Epidermal melanocyte (primary cell): ENCODE measurements at regions not wholly inside any gene's neighbourhood (a gene's known extent, or its start where the extent isn't known, plus 50 kb on each side); places are given as distances from the start of the nearest gene placed in this dataset.
"Not testable (repeated sequence)": the region's sequence is repeated elsewhere in the genome, so short reads cannot be mapped to it uniquely, and the experiment has no call there.

Experiments used
- DNase-seq: peaks from one replicate; pipeline ENCODE4 v3.0.0; 2011; ENCODE audit warnings: low spot score; ENCODE audit not compliant: insufficient read length

DNA sequence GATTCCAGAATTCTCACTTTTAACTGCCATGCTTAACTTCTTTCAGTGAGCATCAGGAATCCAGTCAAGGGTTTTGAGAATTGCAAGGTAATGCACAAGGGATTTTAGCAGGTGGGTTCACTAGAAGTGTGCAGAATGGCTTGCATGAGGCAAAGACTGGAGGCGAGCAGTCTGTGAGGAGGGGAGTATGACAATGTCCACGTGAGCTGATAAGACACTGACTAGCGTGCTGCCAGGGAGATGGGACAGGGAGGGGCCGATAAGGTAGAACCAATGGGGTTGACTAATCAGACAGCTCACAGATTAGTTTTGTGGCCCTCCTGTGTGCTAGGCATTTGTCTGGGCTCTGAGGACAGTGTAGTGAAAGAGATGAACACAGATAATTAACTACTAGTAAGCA, 102.0 kb upstream of the DAZL start:
- DNase-seq: no peak

DNA sequence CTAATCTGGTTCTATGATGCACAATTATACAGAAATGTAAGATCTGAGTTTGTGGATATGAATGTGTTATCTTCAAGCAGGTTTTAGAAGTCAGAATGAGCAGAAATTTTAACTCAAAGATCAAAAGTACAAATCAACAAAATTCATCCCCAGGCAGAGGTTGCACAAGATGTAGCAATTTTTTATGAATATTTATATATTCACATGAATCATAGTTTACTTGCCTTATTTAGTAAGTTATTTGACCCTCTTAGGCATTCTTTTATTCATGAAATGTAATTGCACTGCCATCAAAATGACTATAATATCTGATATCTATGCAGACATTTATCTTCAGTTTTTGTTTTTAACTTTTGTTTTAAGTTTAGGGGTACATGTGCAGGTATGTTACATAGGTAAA, 103.1 kb upstream of the DAZL start:
- DNase-seq: no peak

DNA sequence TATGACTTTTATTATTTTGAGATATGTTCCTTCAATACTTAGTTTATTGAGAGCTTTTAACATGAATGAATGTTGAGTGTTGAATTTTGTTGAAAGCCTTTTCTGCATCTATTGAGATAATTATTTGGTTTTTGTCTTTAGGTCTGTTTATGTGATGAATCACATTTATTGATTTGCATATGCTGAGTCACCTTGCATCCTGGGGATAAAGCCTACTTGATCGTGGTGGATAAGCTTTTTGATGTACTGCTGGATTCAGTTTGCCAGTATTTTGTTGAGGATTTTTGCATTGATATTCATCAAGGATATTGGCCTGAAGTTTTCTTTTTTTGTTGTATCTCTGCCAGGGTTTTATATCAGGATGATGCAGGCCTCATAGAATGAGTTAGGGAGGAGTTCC, 106.5 kb upstream of the DAZL start:
- DNase-seq: not testable (repeated sequence)

DNA sequence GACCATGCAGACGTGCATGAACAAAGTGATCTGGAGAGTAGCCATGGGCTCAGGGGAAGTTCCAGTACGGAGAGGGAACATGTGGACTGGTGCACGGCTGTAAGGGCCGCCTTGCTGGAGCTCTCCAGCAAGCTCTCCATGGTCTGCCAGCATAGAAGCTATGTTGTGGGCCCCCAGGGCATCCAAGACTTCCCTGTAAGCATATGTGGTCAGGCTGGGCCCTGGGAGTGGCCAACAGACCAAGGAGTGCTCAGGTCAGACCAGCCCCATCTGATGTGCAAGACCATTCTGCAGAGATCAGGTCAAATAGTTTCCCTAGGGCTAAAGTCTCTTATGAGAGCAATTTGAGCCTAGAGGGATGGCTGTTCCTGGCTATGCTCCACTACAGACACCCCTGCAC, 110.1 kb upstream of the DAZL start:
- DNase-seq: no peak

DNA sequence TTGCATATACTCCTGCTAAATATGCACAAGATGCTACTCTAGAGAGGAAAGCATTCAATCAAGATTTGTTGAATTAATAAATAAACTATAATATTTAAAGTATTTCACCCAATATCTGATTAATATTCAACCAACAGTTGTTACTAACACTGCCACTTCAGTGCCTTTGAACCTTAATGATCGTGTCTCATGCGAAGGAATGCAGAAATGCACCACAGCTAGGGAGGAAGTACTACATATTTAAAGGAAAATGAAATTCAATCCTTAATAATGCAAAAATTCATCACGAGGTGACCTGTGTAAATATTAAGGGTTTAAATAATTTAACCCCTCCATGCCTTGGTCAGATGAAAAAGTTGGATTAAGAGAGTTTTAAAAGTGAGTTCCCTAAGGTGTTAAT, 114.2 kb upstream of the DAZL start:
- DNase-seq: no peak

DNA sequence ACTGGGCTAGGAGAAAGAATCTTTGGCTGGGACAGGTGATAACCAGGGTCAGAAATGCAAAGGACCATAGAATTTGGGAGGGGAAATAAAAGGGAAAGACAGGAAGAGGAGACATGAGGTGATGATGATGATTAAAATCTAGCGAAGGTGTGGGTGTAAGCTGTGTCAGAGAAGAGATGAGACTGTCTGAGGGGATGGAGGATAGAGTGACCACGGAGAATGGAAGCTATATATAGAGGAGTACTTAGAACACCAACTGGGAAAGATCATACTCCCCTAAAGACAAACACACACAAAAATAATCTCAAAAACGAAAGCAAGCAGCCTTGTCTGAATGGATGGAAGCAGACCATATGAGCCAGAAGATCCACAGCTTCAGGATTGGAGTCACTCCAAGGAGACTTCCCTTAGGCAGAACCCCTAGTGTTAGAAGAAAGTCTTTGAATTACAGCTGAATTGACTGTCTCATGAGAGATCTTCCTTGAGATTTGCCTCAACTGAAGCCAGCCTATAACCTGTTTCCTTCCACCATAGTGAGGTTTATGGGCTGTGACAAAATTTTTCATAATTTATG, 115.2 kb upstream of the DAZL start:
- no peak for DNase-seq

DNA sequence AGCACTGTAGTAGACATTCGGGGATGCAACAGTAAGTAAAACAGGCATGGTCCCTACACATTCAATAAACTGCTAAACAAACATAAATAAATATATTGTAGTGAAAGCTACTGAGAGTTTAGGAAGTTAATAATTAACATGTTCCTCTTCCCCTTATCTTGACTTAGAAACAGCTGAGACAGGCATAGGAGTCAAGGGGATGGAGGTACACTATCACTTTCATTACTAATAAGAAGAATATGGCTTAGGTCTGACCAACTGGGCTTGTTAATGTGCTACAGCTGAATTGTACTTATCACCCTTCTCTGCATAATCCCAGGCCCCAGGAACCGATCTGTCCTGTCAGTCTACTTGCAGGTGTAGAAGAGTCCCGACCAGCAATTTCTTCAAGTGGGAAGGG, 116.3 kb upstream of the DAZL start:
- DNase-seq: no peak

DNA sequence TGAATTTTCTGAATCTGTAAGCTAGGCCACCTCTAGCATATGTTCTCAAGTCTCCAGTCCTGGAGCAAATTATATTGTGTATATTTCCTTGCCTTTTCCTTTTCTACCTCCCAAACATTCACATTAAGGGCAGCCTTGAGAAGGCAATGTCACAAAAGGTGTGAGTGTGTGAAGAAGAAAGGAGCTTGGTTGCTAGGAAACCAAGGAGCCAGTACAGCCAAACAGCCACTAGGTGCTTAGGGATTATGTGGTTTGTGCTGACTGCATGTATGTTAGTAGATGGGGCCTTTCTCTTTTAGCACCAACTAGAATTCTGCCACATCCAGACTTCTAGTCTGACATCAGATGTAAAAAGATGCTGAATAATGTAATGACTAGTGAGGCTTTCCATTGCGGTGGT, 118.8 kb upstream of the DAZL start:
- DNase-seq: no peak

DNA sequence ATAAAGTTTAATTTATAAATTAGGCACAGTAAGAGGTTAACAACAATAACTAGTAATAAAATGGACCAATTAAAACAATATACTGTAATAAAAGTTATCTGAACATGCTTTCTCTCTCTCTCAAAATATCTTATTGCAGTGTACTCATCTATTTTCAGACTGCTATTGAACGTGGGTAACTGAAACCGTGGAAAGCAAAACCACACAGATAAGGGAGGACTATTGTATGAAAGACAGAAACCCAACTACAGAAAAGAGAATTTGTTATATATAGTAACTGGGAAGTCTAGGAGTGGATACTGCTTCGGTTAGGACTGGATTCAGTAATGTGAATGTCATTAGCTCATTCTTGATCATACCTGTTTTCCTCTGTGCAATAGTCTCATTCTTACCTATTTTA, 119.3 kb upstream of the DAZL start:
- DNase-seq: no peak

DNA sequence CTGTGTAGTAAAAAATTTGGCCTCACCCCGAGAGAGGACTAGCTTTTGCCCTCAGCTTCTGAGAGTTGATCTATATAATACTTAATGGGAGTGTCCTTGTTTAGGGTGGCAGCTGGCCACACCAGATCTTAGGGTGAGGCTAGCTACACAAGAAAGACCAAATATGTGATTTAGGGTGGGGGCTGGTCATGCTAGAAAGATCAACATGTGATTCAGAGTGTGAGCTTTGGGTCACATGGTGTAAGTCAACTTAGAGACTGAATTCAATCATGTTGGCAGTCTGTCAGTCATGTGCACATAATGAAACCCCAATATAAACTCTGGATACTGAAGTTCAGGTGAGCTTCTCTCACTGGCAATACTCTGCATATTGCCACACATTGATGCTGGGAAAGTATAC, 120.7 kb upstream of the DAZL start:
- no peak for DNase-seq

DNA sequence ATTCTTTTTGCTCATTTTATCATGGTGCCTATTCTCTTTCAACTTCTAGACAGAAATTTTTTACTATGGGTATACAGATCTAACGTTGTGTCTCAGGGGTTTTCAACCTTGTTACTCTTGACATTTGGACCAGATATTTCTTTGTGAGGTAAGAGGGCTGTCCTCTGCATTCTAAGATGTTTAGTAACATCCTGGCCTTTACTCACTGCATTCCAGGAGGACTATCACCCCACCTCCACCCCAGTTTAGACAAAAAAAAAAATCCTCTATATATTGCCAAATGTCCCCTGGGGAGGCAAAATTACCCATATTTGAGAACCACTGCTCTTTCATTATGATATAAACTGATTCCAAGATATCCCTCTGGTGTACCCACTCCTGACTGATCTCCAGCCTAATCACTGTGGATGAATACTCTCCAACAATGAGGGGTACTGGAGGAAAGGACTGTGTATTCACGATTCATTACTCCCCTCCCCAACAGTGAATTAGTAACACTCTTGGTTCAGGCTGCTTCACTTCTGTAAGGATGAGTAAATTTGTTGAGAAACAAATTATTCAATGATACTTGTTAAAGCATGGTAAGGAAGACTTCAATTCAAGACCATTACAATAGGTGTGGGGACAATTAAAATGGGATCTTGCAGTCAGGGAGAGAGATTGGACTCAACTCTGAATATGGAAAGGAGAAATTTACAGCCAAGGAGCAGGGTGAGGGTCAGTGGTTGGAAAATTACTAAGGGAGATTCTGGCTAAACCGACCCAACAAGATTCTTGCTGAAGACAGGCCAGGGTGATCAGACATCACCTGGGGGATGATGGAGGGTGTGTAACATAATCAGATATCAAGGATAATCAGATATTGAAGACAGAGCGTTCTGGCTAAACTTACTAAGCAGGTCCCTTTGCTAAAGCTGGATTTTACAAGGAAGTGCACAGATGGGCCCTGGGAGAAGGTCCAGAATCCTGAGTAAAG, 123.8 kb upstream of the DAZL start:
- no peak for DNase-seq

DNA sequence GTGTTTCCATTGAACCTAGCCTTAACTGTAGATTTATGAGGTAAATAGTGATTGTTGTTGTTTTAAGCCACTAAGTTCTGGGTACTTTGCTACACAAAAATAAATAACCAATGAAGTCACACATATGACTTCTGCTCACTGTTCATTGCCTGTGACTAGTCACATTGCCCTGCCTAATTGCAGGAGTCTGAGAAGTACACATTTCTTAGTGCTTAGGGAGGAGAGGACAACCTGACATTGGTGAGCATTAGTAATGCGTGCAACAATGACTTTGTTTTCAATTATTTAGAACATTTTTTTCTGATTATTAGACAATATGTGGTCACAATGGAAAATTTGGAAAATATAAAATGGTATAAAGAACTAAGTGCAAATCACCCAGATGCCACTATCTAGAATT, 133.2 kb upstream of the DAZL start:
- no peak for DNase-seq

DNA sequence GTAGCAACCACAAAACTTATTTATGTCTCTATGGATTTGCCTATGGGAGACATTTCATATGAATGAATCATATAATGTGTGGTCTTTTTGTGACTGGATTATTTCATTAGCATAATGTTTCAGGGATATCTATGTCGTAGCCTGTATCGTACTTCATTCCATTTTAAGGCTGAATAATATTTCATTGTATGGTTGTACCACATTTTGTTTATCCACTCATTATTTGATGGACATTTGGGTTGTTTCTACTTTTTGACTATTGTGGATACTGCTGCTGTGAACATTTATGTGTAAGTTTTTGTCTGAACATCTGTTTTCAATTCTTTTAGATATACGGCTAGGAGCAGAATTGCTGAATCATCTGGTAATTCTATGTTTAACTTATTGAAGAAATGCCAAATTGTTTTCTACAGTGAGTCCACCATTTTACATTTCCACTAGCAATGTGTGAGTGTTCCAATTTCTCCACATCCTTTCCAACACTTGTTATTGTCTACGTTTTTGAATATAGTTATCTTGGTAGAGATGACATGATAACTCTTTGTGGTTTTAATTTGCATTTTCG, 134.4 kb upstream of the DAZL start:
- no peak for DNase-seq

DNA sequence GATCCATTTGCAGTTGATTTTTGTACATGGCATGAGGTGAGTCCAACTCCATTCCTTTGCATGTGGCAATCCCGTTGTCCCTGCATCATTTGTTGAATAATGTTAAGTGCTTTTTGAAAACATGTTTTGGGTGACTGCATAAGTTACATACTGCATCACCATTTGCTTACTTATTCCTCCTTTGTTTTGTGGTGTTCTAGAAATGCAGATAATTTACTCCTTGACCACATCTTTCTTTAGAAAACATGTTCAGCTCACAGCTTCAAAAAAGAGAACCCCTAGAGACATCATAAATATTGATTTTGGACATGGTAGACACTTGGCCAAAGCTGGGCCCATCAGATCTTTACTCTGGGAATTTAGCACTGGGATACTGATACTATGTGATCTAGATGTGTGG, 135.3 kb upstream of the DAZL start:
- no peak for DNase-seq

DNA sequence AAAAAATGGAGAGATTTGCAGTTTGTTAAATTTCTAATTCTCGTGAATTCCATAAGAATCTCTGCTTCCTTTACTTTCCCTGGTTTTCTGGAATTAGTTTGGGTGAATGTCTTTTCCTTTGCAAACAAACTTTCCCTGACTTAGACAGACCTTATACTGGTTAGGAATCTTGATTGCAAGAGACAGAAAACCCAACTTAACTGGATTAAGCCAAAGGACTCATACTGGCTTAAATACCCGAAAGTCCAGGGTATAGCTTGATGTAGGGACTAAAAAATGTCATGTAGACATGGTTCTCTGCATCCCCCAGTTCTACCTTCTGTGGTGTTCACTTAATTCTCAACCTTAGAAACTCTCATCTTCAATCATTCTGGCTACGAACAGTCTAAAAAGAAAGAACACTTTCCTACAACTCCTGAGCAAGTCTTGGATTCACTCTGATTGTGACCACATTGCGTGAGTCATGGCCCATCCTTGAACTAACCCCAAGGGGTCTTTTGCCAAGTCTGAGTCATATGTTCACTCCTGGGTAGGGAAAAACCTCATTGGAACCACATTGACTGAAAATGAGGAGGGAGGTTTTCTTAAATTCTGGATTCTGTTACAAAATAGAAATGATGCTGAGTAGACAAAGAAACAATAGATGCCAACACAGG, 136.0 kb upstream of the DAZL start:
- no peak for DNase-seq

DNA sequence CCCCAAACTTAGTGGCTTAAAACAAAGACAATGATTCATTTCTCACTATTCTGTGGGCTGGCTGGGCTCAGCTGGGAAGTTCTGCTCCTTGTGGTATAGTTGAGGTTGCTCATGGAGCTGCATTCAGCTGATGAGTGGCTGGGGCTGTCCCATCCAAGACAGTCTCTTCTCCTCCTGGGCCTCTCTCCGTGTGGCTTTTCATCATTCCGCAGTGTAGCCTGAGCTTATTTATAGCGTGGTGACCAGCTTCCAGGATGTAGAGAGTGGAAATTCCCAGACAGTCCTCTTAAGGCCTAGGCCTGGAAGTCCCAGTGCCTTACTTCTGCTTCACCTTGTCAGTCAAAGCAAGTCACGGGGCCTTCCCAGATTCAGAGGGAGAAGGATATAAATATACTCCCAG, 136.7 kb upstream of the DAZL start:
- DNase-seq: no peak

DNA sequence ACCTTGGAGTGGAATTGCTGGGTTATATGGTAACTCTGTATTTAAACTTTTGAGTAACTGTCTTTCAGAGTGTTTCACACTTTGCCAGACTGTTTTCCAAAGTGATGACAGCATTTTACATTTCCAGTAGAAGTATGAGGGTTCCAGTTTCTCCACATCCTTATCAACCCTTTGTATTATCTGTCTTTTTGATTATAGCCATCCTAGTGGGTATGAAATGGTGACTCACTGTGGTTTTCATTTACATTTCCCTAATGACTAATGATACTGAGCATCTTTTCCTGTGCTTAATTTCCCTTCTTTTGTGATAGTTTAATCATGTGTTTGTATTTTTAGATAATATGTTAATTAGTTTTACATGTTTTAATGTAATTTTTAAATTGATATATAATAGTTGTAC, 138.1 kb upstream of the DAZL start:
- DNase-seq: no peak

DNA sequence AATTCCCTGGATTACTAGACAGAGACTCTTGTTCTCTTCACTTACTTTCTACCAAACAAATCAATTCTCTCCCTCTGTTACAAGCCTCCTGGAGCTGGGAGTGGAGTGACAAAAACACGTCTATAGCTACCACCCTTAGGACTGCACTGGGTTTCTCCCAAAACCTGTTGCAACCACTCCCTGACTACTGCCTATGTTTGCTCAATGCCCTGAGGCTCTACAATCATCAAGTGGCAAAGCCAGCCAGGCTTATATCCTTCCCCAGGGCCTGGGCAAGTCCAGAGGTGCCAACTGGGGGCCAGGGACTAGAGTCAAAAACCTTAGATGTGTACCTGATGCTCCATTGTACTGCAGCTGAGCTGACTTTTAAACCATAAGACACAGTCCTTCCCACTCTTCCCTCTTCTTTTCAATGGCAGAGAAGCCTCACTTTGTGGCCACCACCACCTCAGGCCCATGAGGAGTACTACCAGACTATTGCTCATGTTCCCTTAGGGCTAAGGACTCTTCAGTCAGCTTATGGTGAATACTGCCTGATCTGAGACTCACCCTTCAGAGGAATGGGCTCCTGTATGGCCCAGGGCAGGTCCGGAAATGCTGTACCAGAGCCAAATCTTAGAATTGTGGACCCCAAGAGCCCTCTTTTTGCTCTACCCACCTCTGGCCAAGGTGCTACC, 125.4 kb upstream of the PLCL2 start:
- no peak for DNase-seq

DNA sequence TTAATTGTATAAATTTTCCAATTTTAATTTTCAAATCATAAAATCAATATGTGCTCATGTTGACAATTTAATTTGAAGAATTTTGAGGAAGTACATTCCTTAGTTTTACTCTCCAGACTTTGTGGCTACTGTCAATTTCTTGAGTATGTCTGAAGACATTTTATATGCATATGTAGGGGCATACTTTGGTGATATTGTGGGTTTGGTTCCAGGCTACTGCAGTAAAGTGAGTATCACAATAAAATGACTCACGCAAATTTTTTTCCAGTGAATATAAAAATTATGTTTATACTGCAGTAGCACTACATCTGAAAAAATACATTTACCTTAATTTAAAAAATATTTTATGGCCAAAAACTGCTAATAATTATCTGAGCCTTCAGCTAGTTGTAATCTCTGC, 123.2 kb upstream of the PLCL2 start:
- DNase-seq: no peak

DNA sequence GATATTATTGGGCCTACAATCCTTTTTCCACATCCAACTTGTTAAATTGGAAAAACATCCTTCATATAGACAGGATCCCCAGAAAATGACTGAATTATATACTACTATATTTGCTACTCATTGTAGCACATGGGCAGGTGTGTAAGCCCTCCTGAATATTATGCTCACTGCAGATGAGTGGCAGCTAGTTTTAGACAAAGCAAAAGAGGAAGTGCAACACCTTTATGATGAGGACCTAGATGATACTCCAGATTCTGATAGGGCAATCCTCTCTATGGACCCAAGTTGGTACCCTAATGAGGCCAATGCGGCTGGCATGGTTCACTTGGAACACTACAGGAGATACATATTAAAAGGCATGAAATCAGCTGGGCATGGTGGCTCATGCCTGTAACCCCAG, 119.1 kb upstream of the PLCL2 start:
- DNase-seq: no peak

DNA sequence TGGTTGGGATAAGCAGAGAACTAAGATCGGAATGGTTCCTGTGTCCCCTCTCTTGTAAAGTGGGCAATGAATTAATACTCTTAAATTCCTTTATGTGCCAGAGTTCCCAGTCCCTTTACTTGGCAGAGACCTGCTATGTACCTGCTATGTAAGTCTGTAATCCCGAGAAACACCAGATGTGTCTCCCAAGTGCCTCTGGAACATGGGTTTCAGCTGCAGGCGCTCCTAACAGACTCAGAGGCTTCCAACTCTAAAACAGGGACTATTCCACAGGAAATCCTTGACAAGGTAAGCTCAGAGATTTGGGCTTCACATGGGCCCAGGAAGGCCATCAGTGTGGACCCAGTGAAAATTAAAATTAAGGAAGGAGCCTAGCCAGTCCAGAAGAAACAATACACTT, 117.7 kb upstream of the PLCL2 start:
- no peak for DNase-seq

DNA sequence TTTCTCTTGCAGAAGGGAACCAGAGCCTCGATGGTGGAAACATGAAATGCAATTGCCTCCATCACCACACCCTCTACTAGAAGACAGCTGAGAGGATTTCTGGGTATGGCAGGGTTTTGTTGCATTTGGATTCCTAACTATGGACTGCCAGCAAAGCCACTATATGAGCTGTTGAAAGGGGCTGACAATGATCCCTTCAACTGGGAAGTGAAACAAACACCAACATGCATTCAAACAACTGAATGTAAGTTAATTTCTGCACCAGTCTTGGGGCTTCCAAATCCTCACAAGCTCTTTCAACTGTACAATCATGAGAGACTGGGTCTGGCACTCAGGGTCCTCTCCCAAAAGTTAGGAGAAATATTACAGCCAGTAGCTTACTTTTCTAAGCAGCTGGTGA, 116.7 kb upstream of the PLCL2 start:
- no peak for DNase-seq
